Stimulated activated memory B cell treated with anti-CD40 and anti-IgM and Interleukin-4, amounts not matched to agents 10 μg/mL and 1 μg/mL and 100 μg/mL, for 72 hours (primary cell): ENCODE measurements at regions not wholly inside any gene's neighbourhood (a gene's known extent, or its start where the extent isn't known, plus 50 kb on each side); places are given as distances from the start of the nearest gene placed in this dataset.
A peak's percentile ranks its signal among the peaks of the same experiment; 100 is the strongest.

Experiments
- ATAC-seq: fragments of 150-1000 bp; cut with Tn5 transposase; 2 replicates; pipeline ENCODE4 v1.10.0; 2021
- H3K27ac Mint-ChIP-seq: one replicate; pipeline ENCODE4 v1.8.0; 2022; ENCODE audit warnings: mild to moderate bottlenecking, mixed read lengths
- H3K27me3 Mint-ChIP-seq: one replicate; pipeline ENCODE4 v1.8.0; 2022; ENCODE audit warnings: mixed read lengths
- H3K36me3 Mint-ChIP-seq: one replicate; pipeline ENCODE4 v1.8.0; 2022; ENCODE audit warnings: mixed read lengths
- H3K4me1 Mint-ChIP-seq: one replicate; pipeline ENCODE4 v1.8.0; 2022; ENCODE audit warnings: mixed read lengths
- H3K4me3 Mint-ChIP-seq: one replicate; pipeline ENCODE4 v1.8.0; 2022; ENCODE audit warnings: mild to moderate bottlenecking, moderate library complexity, mixed read lengths
- H3K9me3 Mint-ChIP-seq: one replicate; pipeline ENCODE4 v1.8.0; 2022; ENCODE audit warnings: mixed read lengths

DNA sequence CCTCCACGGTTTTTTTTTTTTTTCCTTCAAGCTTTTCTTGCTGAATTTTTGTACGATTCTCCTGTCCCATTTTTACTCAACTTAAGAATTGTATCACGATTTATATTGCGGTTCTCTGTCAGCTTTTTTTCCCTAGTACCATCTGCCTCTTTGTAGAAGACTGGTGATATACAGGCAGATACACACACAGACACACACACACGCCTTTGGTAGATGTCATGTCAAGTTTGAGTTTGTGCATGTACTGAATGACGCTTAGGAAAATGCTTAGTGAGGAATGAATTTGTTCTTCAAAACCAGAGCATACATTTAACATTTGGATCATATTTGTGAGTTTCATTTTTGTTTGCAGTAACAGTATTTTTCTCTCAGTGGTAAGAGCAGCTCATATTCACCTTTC, 82.0 kb upstream of the MBNL2 start:
- H3K4me3 Mint-ChIP-seq, result no peak overlapping the region
- ATAC-seq, result no peak
- H3K36me3 Mint-ChIP-seq, result no peaks in the 10 kb centered on the region
- H3K27ac Mint-ChIP-seq, result no peak overlapping the region
- no peaks in the 10 kb centered on the region for H3K9me3 Mint-ChIP-seq
- peaks cover 9% of the 10 kb centered on the region for H3K4me1 Mint-ChIP-seq
- H3K27me3 Mint-ChIP-seq, result peaks cover 11% of the 10 kb centered on the region

DNA sequence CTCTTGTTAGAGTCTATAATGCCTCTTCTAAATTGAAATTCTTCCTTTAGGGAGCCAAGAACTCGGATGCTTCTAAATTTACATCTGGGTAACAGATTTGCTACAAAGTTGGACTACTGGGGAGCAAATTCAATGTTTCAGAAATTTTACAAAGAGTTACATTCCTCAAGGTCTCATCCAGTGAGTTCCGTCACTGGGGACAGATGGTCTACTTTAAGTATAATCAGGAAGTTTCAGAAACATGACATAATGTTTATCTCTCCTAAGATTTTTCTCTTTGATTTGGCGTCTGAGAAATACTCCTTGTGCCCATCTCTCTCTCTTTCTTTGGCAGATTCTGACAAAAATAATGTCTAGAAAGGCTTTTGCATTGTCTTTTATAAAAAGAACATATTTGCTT, 81.5 kb upstream of the MBNL2 start:
- peaks cover 9% of the 10 kb centered on the region for H3K4me1 Mint-ChIP-seq
- H3K36me3 Mint-ChIP-seq, result no peaks in the 10 kb centered on the region
- no peaks in the 10 kb centered on the region for H3K9me3 Mint-ChIP-seq
- no peak for ATAC-seq
- no peak overlapping the region for H3K4me3 Mint-ChIP-seq
- H3K27ac Mint-ChIP-seq, result no peak overlapping the region
- peaks cover 11% of the 10 kb centered on the region for H3K27me3 Mint-ChIP-seq

DNA sequence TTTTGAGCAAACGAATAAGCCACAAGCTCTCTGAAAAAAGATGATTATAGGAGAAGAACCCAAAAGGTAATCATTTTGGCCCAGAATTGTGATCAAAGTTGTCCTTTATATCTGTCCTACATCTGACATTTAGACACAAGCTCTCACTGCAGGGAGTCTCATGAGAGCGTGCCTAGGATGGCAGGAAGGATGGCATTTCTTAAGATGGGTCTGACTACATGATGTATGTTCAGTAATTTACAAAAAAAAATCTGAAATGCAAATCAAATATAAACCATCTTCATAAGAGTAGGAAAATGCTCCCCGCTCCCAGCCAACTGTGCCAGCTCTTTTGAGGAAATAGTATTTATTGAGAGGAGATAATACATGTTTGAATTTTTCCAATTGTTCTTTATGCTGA, 81.0 kb upstream of the MBNL2 start:
- no peak for ATAC-seq
- peaks cover 9% of the 10 kb centered on the region for H3K4me1 Mint-ChIP-seq
- peaks cover 14% of the 10 kb centered on the region for H3K27me3 Mint-ChIP-seq
- H3K36me3 Mint-ChIP-seq, result no peaks in the 10 kb centered on the region
- H3K4me3 Mint-ChIP-seq, result no peak overlapping the region
- no peak overlapping the region for H3K27ac Mint-ChIP-seq
- H3K9me3 Mint-ChIP-seq, result no peaks in the 10 kb centered on the region

GRCh38 chr13:97141564-97142005, 80.5 kb upstream of the MBNL2 start:
- peak; percentile 39 for ATAC-seq
- no peak overlapping the region for H3K4me3 Mint-ChIP-seq

GRCh38 chr13:97142452-97142851, 79.7 kb upstream of the MBNL2 start:
- Mint-ChIP-seq H3K9me3 (no peaks in the 10 kb centered on the region), H3K27me3 (peaks cover 26% of the 10 kb centered on the region), H3K27ac (no peak overlapping the region), H3K4me3 (no peak overlapping the region), H3K4me1 (peaks cover 9% of the 10 kb centered on the region), H3K36me3 (no peaks in the 10 kb centered on the region)
- peak; percentile 34 for ATAC-seq

More at GRCh38 chr13:97141564-97142005, 80.5 kb upstream of the MBNL2 start:
- Mint-ChIP-seq H3K4me1 (peaks cover 9% of the 10 kb centered on the region), H3K9me3 (no peaks in the 10 kb centered on the region), H3K36me3 (no peaks in the 10 kb centered on the region), H3K27me3 (peaks cover 19% of the 10 kb centered on the region), H3K27ac (no peak overlapping the region)

DNA sequence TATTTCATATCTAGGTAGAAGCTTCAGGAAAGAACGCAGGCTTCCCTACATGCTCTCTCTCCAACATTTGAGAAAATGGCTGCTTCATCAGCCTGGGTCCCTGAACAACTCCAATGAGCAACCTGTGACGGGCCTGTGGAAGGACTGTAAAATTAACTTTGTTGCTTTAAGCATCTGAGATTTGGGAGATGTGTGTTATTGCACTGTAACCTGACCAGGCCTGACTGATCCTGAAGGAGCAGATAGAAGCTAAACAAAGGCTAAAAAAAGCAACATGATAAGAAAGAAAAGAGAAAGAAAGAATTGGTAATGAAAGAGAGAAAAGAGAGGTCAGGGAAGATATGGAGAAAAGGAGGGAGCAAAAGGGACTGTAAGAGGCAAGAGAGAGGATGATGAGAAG, 77.1 kb upstream of the MBNL2 start:
- peaks cover 9% of the 10 kb centered on the region for H3K4me1 Mint-ChIP-seq
- no peak overlapping the region for H3K4me3 Mint-ChIP-seq
- H3K27me3 Mint-ChIP-seq, result peaks cover 28% of the 10 kb centered on the region
- ATAC-seq, result no peak
- no peaks in the 10 kb centered on the region for H3K9me3 Mint-ChIP-seq
- H3K27ac Mint-ChIP-seq, result no peak overlapping the region
- H3K36me3 Mint-ChIP-seq, result no peaks in the 10 kb centered on the region

GRCh38 chr13:97148894-97149293, 73.2 kb upstream of the MBNL2 start:
- ATAC-seq, result no peak
- no peak overlapping the region for H3K4me3 Mint-ChIP-seq
- peaks cover 22% of the 10 kb centered on the region for H3K27me3 Mint-ChIP-seq
- H3K9me3 Mint-ChIP-seq, result no peaks in the 10 kb centered on the region
- no peaks in the 10 kb centered on the region for H3K4me1 Mint-ChIP-seq
- H3K27ac Mint-ChIP-seq, result no peak overlapping the region
- no peaks in the 10 kb centered on the region for H3K36me3 Mint-ChIP-seq

DNA sequence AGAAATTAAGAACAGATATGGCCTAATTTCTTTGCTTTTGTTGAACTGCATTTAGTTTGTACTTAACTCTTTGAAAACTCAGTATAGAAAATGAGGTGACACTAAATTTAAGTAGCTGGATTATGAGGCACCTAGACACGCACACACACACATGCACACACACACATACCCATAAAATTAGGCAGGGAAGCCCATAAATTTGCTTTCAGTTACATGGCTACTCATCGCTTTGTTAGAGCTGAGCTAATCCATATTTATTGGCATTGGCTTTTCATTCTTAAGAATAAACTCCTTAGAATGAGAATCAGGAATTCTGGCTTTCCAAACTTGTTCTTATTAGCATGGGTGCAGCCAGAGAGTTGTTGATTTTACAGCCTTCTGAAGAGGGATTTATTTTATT, 61.7 kb upstream of the MBNL2 start:
- no peak overlapping the region for H3K27ac Mint-ChIP-seq
- peaks cover 29% of the 10 kb centered on the region for H3K27me3 Mint-ChIP-seq
- no peak for ATAC-seq
- H3K4me3 Mint-ChIP-seq, result no peak overlapping the region
- H3K9me3 Mint-ChIP-seq, result peaks cover 4% of the 10 kb centered on the region
- H3K36me3 Mint-ChIP-seq, result no peaks in the 10 kb centered on the region
- H3K4me1 Mint-ChIP-seq, result no peaks in the 10 kb centered on the region

GRCh38 chr13:97161582-97162231, 60.4 kb upstream of the MBNL2 start:
- ATAC-seq, result no peak
- no peaks in the 10 kb centered on the region for H3K36me3 Mint-ChIP-seq
- H3K4me1 Mint-ChIP-seq, result no peaks in the 10 kb centered on the region
- H3K27ac Mint-ChIP-seq, result no peak overlapping the region
- peaks cover 29% of the 10 kb centered on the region for H3K27me3 Mint-ChIP-seq
- peaks cover 4% of the 10 kb centered on the region for H3K9me3 Mint-ChIP-seq
- no peak overlapping the region for H3K4me3 Mint-ChIP-seq

- Mint-ChIP-seq H3K4me3 (no peak overlapping the region), H3K27me3 (peaks cover 29% of the 10 kb centered on the region), H3K9me3 (peaks cover 4% of the 10 kb centered on the region), H3K36me3 (no peaks in the 10 kb centered on the region), H3K27ac (no peak overlapping the region), H3K4me1 (no peaks in the 10 kb centered on the region)
- ATAC-seq, result no peak
These were observed 56.4 kb upstream of the MBNL2 start for GRCh38 chr13:97165502-97166425.

GRCh38 chr13:97171136-97171535, 51.0 kb upstream of the MBNL2 start:
- H3K27ac Mint-ChIP-seq, result no peak overlapping the region
- no peaks in the 10 kb centered on the region for H3K36me3 Mint-ChIP-seq
- peaks cover 22% of the 10 kb centered on the region for H3K27me3 Mint-ChIP-seq
- H3K4me3 Mint-ChIP-seq, result no peak overlapping the region
- peaks cover 4% of the 10 kb centered on the region for H3K9me3 Mint-ChIP-seq
- no peaks in the 10 kb centered on the region for H3K4me1 Mint-ChIP-seq
- ATAC-seq, result no peak
